H1 (cell line): ENCODE measurements at regions not wholly inside any gene's neighbourhood (a gene's known extent, or its start where the extent isn't known, plus 50 kb on each side); places are given as distances from the start of the nearest gene placed in this dataset.

Experiments used
- CTCF ChIA-PET: fragments of 300-600 bp; sonication (Branson Sonifier 250); formaldehyde crosslinking; loops from one replicate; lab custom pipeline; 2021; ENCODE audit not compliant: partially characterized antibody; lab: Charles Lee
- POLR2A ChIA-PET: fragments of 300-600 bp; sonication (Branson Sonifier 250); formaldehyde crosslinking; loops from one replicate; lab custom pipeline; 2021; ENCODE audit warnings: inconsistent platforms; ENCODE audit not compliant: partially characterized antibody; lab: Charles Lee
- DNase-seq, 2 experiments: peaks; one replicate each; pipeline versions ENCODE4 v3.0.0 to v3.0.0-alpha.2; 2010 to 2022; ENCODE audit warnings: low spot score in 2 of 2, low read depth in 1 of 2, mixed read lengths in 1 of 2
- FAIRE-seq: peaks from 2 replicates; lab custom pipeline; 2011; peaks lifted over from hg19 to GRCh38; lab: Jason Lieb, UNC
- H2AFZ ChIP-seq: 2 replicates; pipeline ENCODE4 v1.8.1; 2012; ENCODE audit warnings: low read length, inconsistent platforms
- H2AK5ac ChIP-seq: 2 replicates; pipeline ENCODE4 v1.6.1; 2013; ENCODE audit warnings: low read depth, low read length
- H2BK120ac ChIP-seq: replicated peaks from 2 replicates; pipeline ENCODE3; 2013; ENCODE audit warnings: low read depth, low read length, inconsistent platforms
- H2BK12ac ChIP-seq: 2 replicates; pipeline ENCODE4 v1.6.1; 2013; ENCODE audit warnings: low read depth, low read length
- H2BK15ac ChIP-seq: 2 replicates; pipeline ENCODE4 v1.6.1; 2013; ENCODE audit warnings: low read length
- H2BK20ac ChIP-seq: 2 replicates; pipeline ENCODE4 v1.6.1; 2013; ENCODE audit warnings: low read length
- H2BK5ac ChIP-seq: 2 replicates; pipeline ENCODE4 v1.6.1; 2013; ENCODE audit warnings: low read depth, low read length
- H3K14ac ChIP-seq: 2 replicates; pipeline ENCODE4 v1.6.1; 2013; ENCODE audit warnings: inconsistent platforms; ENCODE audit not compliant: insufficient read length
- H3K18ac ChIP-seq: 2 replicates; pipeline ENCODE4 v1.6.1; 2013; ENCODE audit warnings: low read length; ENCODE audit errors: extremely low read depth
- H3K23ac ChIP-seq: 2 replicates; pipeline ENCODE4 v1.6.1; 2013; ENCODE audit warnings: inconsistent platforms; ENCODE audit not compliant: insufficient read length
- H3K23me2 ChIP-seq: 2 replicates; pipeline ENCODE4 v1.6.1; 2013; ENCODE audit warnings: low read depth, low read length
- H3K27ac ChIP-seq: 2 replicates; pipeline ENCODE4 v1.6.1; 2011; ENCODE audit warnings: low read depth, low read length, inconsistent platforms
- H3K27me3 ChIP-seq, 4 experiments: replicated peaks in 1 of 4; 1 replicate in 1 of 4; 2 replicates in 3 of 4; pipeline versions ENCODE4 v1.6.1 to v1.8.1; 2011 to 2013; ENCODE audit warnings: low read length in 3 of 4, mild to moderate bottlenecking in 3 of 4, inconsistent platforms in 2 of 4, mixed read lengths in 2 of 4, moderate library complexity in 1 of 4; ENCODE audit not compliant: control insufficient read depth in 3 of 4, insufficient read depth in 3 of 4; ENCODE audit errors: extremely low read depth in 1 of 4
- H3K36me3 ChIP-seq, 4 experiments: 2 replicates each; pipeline versions ENCODE4 v1.6.1 to v1.8.1; 2011 to 2013; ENCODE audit warnings: mild to moderate bottlenecking in 4 of 4, low read length in 3 of 4, moderate library complexity in 2 of 4, control low read depth in 1 of 4, inconsistent platforms in 1 of 4; ENCODE audit not compliant: insufficient read depth in 4 of 4, control insufficient read depth in 2 of 4
- H3K4ac ChIP-seq: replicated peaks from 2 replicates; pipeline ENCODE3; 2013; ENCODE audit warnings: low read length, low read depth, mixed read lengths, inconsistent platforms; ENCODE audit not compliant: insufficient read length
- H3K4me1 ChIP-seq, 4 experiments: replicated peaks in 1 of 4; 1 replicate in 1 of 4; 2 replicates in 3 of 4; pipeline versions ENCODE4 v1.6.1 to v1.8.1; 2011 to 2013; ENCODE audit warnings: low read length in 3 of 4, inconsistent platforms in 2 of 4, mixed read lengths in 1 of 4; ENCODE audit not compliant: insufficient read depth in 4 of 4, control insufficient read depth in 3 of 4
- H3K4me2 ChIP-seq, 2 experiments: 2 replicates each; pipeline versions ENCODE4 v1.6.1 to v1.8.1; 2011 to 2013; ENCODE audit warnings: low read depth in 2 of 2, low read length in 2 of 2, control low read depth in 1 of 2, inconsistent platforms in 1 of 2, mild to moderate bottlenecking in 1 of 2; ENCODE audit not compliant: insufficient read depth in 1 of 2
- H3K4me3 ChIP-seq, 4 experiments: fragments of 200-600, 300-600 bp in 1 of 4; sonication (generic), shearing (Covaris generic), sonication (Bioruptor Twin) in 1 of 4; 2 replicates each; pipeline versions ENCODE4 v1.5.1 to v1.8.1; 2011 to 2016; ENCODE audit warnings: low read length in 4 of 4, low read depth in 3 of 4, control low read depth in 2 of 4, inconsistent platforms in 2 of 4, mild to moderate bottlenecking in 2 of 4, mixed read lengths in 1 of 4, moderate library complexity in 1 of 4; ENCODE audit not compliant: insufficient read depth in 2 of 4; ENCODE audit errors: extremely low read depth in 1 of 4
- H3K56ac ChIP-seq: replicated peaks from 2 replicates; pipeline ENCODE3; 2013; ENCODE audit warnings: low read depth, mild to moderate bottlenecking, mixed read lengths, low read length, inconsistent platforms; ENCODE audit not compliant: insufficient read length
- H3K79me1 ChIP-seq: 2 replicates; pipeline ENCODE4 v1.6.1; 2013; ENCODE audit warnings: low read depth, low read length, control low read depth
- H3K79me2 ChIP-seq, 2 experiments: 2 replicates each; pipeline versions ENCODE4 v1.6.1 to v1.8.1; 2012 to 2013; ENCODE audit warnings: low read length in 2 of 2, mild to moderate bottlenecking in 2 of 2, inconsistent platforms in 1 of 2; ENCODE audit not compliant: insufficient read depth in 2 of 2, control insufficient read depth in 1 of 2
- H3K9ac ChIP-seq, 4 experiments: replicated peaks in 1 of 4; 1 replicate in 1 of 4; 2 replicates in 3 of 4; pipeline versions ENCODE4 v1.6.1 to v1.8.1; 2011 to 2013; ENCODE audit warnings: low read depth in 3 of 4, low read length in 3 of 4, control low read depth in 2 of 4, mild to moderate bottlenecking in 2 of 4, moderate library complexity in 2 of 4, inconsistent platforms in 1 of 4; ENCODE audit errors: extremely low read depth in 1 of 4
- H3K9me3 ChIP-seq, 2 experiments: 2 replicates each; pipeline versions ENCODE4 v1.6.1 to v1.8.1; 2012 to 2013; ENCODE audit warnings: mild to moderate bottlenecking in 2 of 2, moderate library complexity in 2 of 2, control low read depth in 1 of 2, inconsistent platforms in 1 of 2, low read depth in 1 of 2, low read length in 1 of 2, mixed read lengths in 1 of 2; ENCODE audit not compliant: insufficient read depth in 2 of 2
- H4K20me1 ChIP-seq, 2 experiments: replicated peaks in 1 of 2; 2 replicates each; pipeline versions ENCODE3 to v1.8.1; 2011 to 2013; ENCODE audit warnings: inconsistent platforms in 2 of 2, low read length in 2 of 2, mild to moderate bottlenecking in 1 of 2; ENCODE audit not compliant: insufficient read depth in 2 of 2, control insufficient read depth in 1 of 2
- H4K5ac ChIP-seq: 2 replicates; pipeline ENCODE4 v1.6.1; 2013; ENCODE audit warnings: low read length, low read depth, mixed read lengths, inconsistent platforms; ENCODE audit not compliant: insufficient read length
- H4K8ac ChIP-seq: 2 replicates; pipeline ENCODE4 v1.8.0; 2013; ENCODE audit warnings: mild to moderate bottlenecking, moderate library complexity, low read length, inconsistent platforms; ENCODE audit not compliant: insufficient read depth; ENCODE audit errors: extremely low read depth
- H4K91ac ChIP-seq: replicated peaks from 2 replicates; pipeline ENCODE3; 2013; ENCODE audit warnings: low read length, mixed read lengths, inconsistent platforms; ENCODE audit not compliant: insufficient read length
- ATF2 ChIP-seq: IDR thresholded peaks from 2 replicates; pipeline ENCODE4 v1.6.1; 2012; ENCODE audit warnings: low read length, inconsistent platforms
- ATF3 ChIP-seq: IDR thresholded peaks from 2 replicates; pipeline ENCODE4 v1.6.1; 2011; ENCODE audit warnings: low read depth, mild to moderate bottlenecking, low read length; ENCODE audit not compliant: insufficient read depth
- BACH1 ChIP-seq: IDR thresholded peaks from 2 replicates; pipeline ENCODE4 v1.6.1; 2012; ENCODE audit warnings: low read length, improper control_type of control experiment
- BCL11A ChIP-seq, 2 experiments: IDR thresholded peaks; one replicate each; pipeline ENCODE4 v1.6.1; 2011; ENCODE audit warnings: low read depth in 2 of 2, low read length in 2 of 2, mild to moderate bottlenecking in 2 of 2
- CHD1 ChIP-seq: IDR thresholded peaks from 2 replicates; pipeline ENCODE4 v1.6.1; 2012; ENCODE audit warnings: low read depth, low read length, improper control_type of control experiment
- CTBP2 ChIP-seq: IDR thresholded peaks from 2 replicates; pipeline ENCODE4 v1.7.0; 2011; ENCODE audit warnings: borderline replicate concordance, mild to moderate bottlenecking, moderate library complexity, mixed read lengths, low read length; ENCODE audit not compliant: insufficient read depth, insufficient read length
- MAFK ChIP-seq: IDR thresholded peaks from 2 replicates; pipeline ENCODE4 v1.6.1; 2012; ENCODE audit warnings: low read depth, mild to moderate bottlenecking, improper control_type of control experiment, low read length
- RFX5 ChIP-seq: IDR thresholded peaks from 2 replicates; pipeline ENCODE4 v1.6.1; 2011; ENCODE audit warnings: low read depth, low read length, improper control_type of control experiment, borderline replicate concordance
- RNF2 ChIP-seq: fragments of 200-900, 300-1000 bp; sonication (generic); IDR thresholded peaks from 2 replicates; pipeline ENCODE4 v1.7.1; 2016; ENCODE audit warnings: borderline replicate concordance, low read depth, mild to moderate bottlenecking, antibody characterized with exemption, low read length; ENCODE audit not compliant: poor library complexity, severe bottlenecking; ENCODE audit errors: missing control alignments
- RXRA ChIP-seq: IDR thresholded peaks from 2 replicates; pipeline ENCODE4 v1.6.1; 2011; ENCODE audit warnings: low read depth, mild to moderate bottlenecking, low read length, moderate library complexity; ENCODE audit not compliant: insufficient read depth
- SP1 ChIP-seq: IDR thresholded peaks from 2 replicates; pipeline ENCODE4 v1.6.1; 2011; ENCODE audit warnings: low read depth, low read length
- TCF12 ChIP-seq: IDR thresholded peaks from 2 replicates; pipeline ENCODE4 v1.6.1; 2011; ENCODE audit warnings: low read depth, mild to moderate bottlenecking, low read length
- WGBS, 2 experiments: shearing (Covaris generic) in 1 of 2; methylation state at CpG; one replicate each; pipeline versions ENCODE4 v1.1.6 to v1.1.7; 2013 to 2015; ENCODE audit warnings: low lambda C conversion rate in 2 of 2, mixed read lengths in 2 of 2, inconsistent platforms in 1 of 2, low coverage in 1 of 2, missing lambda C conversion rate in 1 of 2; ENCODE audit not compliant: insufficient replicate concordance in 2 of 2, insufficient coverage in 1 of 2, insufficient read length in 1 of 2; ENCODE audit errors: extremely low coverage in 1 of 2, missing lambda C conversion rate in 1 of 2; 5-methylcytosine and 5-hydroxymethylcytosine counted together

- Histone ChIP-seq H4K20me1 (no peaks in the 10 kb centered on the region), H3K79me2 (no peaks in the 10 kb centered on the region), H2BK120ac (no peak overlapping the region), H4K8ac (no peak overlapping the region), H3K4me2 (no peak overlapping the region), H3K79me1 (no peaks in the 10 kb centered on the region), H3K23ac (no peak overlapping the region), H3K27me3 (no peaks in the 10 kb centered on the region), H2AFZ (no peak overlapping the region), H2BK15ac (no peak overlapping the region), H3K14ac (no peak overlapping the region), H3K4ac (no peak overlapping the region), H2BK20ac (no peak overlapping the region), H3K23me2 (no peaks in the 10 kb centered on the region), H3K56ac (no peak overlapping the region), H2AK5ac (no peak overlapping the region), H3K18ac (no peak overlapping the region), H3K27ac (no peak overlapping the region), H4K5ac (no peak overlapping the region), H3K4me1 (no peaks in the 10 kb centered on the region), H2BK5ac (no peak overlapping the region), H3K9ac (no peak overlapping the region), H3K36me3 (no peaks in the 10 kb centered on the region), H3K9me3 (0 out of 4 replicates have a peak, but pooled peaks cover 0 to 8% of the 10 kb centered on the region in 2 experiments), H2BK12ac (no peak overlapping the region), H3K4me3 (no peak overlapping the region), H4K91ac (no peak overlapping the region)
- DNase-seq = no peak
- ChIA-PET CTCF (interaction anchor here (0.7 to 5.1 kb wide), 4 partner anchors 11 to 182 kb away, joined by 3 to 36 read pairs (median 3); no protein-coding TSS in a partner anchor), POLR2A (no interaction called here)
- WGBS, 2 experiments = 92% methylated on average over 1 of the region's 1 CpG; no CpG with 5 or more reads in 1 of the 2 experiments
- no peak for FAIRE-seq
- TF ChIP-seq RNF2 = no peak
- no peak for TF ChIP-seq ATF2
- no peak for TF ChIP-seq TCF12
- TF ChIP-seq MAFK = no peak
- no peak for TF ChIP-seq CTBP2
- TF ChIP-seq BCL11A (IDR thresholded peaks at IDR 0.05; ENCODE audit: low read depth in 2 of 2, low read length in 2 of 2) = no peak
- no peak for TF ChIP-seq CHD1
- TF ChIP-seq ATF3 = no peak
- TF ChIP-seq BACH1 = no peak
- no peak for TF ChIP-seq SP1
- no peak for TF ChIP-seq RXRA
- TF ChIP-seq RFX5 = no peak
Observed at GRCh38 chr5:115392611-115393010, 96.2 kb upstream of the CCDC112 start.
